Spleen (tissue), 7 donors: ENCODE measurements at regions not wholly inside any gene's neighbourhood (a gene's known extent, or its start where the extent isn't known, plus 50 kb on each side); places are given as distances from the start of the nearest gene placed in this dataset.

Experiments
- POLR2A ChIP-seq, 3 donors: fragments of 450-650 bp; IDR thresholded peaks; one replicate each; pipeline ENCODE4 v1.5.1; 2017; ENCODE audit warnings: antibody characterized with exemption in 3 of 3, mild to moderate bottlenecking in 1 of 3
- TF ChIP-seq, protein P1 (sequence below), 11 experiments: fragments of 200-600 bp in 7 of 11; fragments of 450-650 bp in 4 of 11; sonication (generic) in 4 of 11; IDR thresholded peaks in 8 of 11; conservative IDR thresholded peaks in 3 of 11; 1 replicate in 7 of 11; 2 replicates in 4 of 11; pipeline versions ENCODE4 v1.4.0 to v1.8.0; 2016 to 2021; ENCODE audit warnings: antibody characterized with exemption in 11 of 11, inconsistent platforms in 4 of 11, mild to moderate bottlenecking in 1 of 11
- donor health status: DM: no; HTN: no; CAD: no; lungs with moderate emphysema.
- donor health status: DM: no; HTN: no; CAD: no.
- donor health status: DM: no; HTN: no; CAD: no.

DNA sequence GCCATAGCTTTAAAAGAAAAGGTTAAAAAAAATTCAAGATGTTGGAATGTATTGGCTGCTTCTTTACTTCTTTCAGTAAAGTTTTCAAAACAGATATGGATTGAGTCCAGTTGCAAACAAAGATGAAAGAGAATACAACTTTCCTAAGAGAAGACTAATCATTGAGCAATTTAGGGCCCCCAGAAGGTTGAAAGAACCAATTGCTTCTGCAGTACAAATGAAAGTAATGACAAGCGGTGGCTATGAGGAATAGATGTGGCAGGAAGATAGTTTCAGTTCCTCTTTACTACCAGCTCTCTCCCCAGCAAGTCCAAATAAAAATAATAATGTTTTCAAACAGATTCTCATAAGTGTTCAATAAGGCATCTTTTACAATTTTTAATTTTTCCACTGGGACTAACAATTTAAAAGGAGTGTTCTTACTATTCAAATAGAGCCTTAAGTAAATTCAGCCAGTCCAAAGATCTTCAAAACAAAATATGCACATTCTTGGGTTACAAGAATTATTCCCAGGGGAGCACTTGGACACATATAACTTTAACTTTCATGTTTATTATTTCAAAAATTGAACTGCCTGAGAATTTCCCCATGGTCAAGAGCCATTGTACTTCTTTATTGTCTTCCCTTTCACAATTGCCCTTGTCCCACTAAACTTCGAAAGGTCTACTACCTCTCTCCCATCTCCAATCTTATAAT lies 62.3 kb upstream of the PPP1R12A start:
- no peak for TF ChIP-seq POLR2A (IDR thresholded peaks at IDR 0.05)
- TF ChIP-seq, protein P1, sequence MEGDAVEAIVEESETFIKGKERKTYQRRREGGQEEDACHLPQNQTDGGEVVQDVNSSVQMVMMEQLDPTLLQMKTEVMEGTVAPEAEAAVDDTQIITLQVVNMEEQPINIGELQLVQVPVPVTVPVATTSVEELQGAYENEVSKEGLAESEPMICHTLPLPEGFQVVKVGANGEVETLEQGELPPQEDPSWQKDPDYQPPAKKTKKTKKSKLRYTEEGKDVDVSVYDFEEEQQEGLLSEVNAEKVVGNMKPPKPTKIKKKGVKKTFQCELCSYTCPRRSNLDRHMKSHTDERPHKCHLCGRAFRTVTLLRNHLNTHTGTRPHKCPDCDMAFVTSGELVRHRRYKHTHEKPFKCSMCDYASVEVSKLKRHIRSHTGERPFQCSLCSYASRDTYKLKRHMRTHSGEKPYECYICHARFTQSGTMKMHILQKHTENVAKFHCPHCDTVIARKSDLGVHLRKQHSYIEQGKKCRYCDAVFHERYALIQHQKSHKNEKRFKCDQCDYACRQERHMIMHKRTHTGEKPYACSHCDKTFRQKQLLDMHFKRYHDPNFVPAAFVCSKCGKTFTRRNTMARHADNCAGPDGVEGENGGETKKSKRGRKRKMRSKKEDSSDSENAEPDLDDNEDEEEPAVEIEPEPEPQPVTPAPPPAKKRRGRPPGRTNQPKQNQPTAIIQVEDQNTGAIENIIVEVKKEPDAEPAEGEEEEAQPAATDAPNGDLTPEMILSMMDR (IDR thresholded peaks at IDR 0.05 in 8 of 11, conservative IDR thresholded peaks at IDR 0.05 in 3 of 11): no peak
